Fibroblast of the conjunctiva (primary cell): ENCODE measurements at regions not wholly inside any gene's neighbourhood (a gene's known extent, or its start where the extent isn't known, plus 50 kb on each side); places are given as distances from the start of the nearest gene placed in this dataset.

Source experiments
- DNase-seq: peaks from one replicate; pipeline ENCODE4 v3.0.0-alpha.2; 2010; ENCODE audit warnings: low read depth

DNA sequence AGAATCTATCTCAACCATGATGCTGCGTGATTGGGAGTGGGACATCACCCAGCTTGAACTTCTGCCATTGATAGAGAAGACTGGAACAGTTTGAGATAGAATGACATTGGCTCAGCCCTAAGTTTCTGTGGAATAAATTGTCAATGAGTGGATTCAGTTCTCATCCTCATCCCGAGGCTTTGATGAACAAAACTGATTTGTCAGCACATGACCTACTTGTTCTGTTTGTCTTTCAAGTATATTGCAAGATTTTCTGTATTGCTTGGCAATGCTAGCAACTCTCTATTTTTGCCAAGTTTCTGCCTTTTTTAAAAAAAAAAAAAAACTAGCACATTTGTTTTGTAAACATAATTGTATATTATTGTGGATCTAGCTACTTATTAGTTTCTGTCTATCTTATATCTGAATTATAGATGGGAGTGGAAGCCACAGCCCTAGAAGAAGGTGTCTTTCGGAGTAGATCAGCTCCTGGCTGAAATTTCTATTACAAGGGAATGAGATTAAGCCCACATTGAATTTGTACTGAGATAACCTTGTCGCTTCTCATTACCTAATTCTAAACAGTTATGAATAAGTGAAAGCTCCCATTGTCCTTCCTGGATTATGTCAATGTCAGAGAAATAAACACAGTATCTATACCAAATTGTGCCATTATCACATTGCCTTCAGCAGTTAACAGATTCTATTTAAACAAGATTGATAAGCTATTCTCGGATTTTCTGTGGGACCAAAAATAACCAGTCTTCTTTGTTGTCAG, 166.1 kb downstream of the TNFSF13B start:
- DNase-seq, result no peak

DNA sequence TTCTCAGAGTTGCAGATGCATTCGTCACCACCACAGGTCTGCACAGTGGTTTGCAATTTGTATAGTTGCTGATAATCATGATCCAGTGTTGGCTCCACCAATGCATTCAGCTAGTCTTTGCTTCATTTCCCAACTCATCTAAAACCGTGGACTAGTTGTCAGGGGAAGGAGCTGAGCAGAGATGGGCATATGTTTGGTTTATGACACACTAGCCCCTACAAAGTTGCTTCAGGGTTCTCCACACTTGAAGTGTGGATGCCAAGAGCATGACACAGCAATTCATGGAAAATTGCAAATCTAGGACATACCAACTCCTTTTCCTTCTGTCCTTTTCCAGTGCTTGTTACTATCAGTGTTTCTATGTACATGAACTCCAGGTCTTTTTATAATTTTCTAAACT, 168.0 kb downstream of the TNFSF13B start:
- DNase-seq, result no peak

DNA sequence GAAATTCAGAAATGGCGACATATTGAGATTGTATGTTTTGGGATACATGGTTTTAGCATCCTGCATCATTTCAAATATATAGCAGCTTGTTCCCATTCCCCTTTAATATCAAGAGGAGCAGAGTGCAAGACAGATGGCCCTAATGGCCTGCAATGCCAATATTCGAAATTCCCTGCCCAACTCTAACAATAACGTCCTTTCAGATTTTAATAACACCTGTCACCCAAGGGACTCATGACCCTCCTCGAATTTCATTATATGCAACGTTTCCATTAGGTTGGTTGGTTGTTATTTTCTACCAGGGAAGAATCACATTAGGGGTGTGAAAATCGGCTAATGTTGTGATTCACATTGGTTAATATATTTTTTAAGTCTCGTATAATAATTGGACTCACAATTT, 170.0 kb downstream of the TNFSF13B start:
- DNase-seq, result no peak

DNA sequence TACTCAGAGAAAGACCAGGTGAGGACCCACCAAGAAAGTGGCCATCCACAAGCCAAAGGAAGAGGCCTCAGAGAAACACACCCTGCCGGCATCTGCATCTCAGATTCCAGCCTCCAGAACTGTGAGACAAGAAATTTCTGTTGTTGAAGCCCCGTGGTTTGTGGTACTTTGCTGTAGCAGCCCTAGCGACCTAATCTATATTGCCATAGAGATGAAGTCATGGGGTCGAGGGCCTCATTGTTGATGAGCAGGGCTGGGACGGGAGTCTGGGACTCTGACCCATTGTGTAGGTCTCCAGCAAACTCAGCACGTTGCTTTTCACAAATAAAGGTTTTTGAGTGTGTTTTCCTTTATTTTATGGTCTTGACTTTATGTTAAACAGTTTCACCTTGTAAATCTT, 174.9 kb downstream of the TNFSF13B start:
- DNase-seq, result no peak

DNA sequence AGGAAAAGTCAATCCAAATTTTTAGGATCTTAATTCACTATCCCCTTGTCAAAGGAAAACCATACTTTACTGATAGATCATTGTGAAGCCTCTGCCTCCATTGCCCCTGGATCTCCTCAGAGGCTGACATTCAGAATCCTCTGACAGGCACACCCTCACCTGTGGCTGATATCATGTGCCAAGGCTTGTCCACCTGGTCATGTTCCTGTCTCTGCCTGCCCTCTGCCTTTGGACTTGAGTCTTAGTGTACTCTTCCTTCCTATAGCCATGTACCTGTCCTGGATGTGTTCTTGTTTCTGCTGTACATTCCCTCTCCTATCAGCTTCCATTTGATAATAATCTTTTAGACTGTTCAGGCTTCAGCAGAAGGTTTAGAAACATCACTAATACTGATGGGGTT, 179.4 kb downstream of the TNFSF13B start:
- no peak for DNase-seq

- DNase-seq, result no peak
These were observed 178.3 kb upstream of the MYO16 start for GRCh38 chr13:108451121-108451520.

DNA sequence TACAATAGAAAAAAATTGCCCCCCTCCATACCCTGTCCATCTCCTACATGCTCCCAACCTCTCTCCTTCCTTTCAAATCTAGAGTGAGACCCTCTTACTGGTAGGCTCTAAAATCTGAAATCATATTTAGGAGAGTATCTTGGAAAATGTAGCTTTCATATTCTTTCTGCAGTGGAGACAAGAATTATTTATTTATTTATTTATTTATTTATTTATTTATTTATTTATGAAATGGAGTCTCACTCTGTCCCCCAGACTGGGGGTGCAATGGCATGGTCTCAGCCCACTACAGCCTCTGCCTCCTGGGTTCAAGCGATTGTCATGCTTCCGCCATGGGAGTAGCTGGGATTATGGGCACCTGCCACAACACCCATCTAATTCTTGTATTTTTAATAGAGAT, 174.1 kb upstream of the MYO16 start:
- no peak for DNase-seq

DNA sequence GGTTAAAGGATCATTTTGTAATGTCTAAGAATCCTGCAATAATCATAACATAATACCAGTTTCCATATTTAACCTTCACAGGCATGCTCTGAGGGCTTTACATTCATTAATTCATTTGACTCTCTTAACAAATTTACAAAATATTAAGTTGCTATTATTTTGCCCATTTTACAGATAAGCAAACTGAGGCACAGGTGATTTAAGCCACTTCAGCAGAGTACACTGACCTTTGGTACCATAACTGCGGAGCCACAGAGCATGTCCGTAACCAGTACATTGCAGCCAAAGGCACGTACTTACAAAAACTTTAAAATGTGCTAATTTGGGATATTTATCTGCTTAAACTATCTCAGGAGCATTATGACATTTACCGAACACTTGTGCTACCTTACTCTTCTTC, 169.4 kb upstream of the MYO16 start:
- DNase-seq, result no peak

DNA sequence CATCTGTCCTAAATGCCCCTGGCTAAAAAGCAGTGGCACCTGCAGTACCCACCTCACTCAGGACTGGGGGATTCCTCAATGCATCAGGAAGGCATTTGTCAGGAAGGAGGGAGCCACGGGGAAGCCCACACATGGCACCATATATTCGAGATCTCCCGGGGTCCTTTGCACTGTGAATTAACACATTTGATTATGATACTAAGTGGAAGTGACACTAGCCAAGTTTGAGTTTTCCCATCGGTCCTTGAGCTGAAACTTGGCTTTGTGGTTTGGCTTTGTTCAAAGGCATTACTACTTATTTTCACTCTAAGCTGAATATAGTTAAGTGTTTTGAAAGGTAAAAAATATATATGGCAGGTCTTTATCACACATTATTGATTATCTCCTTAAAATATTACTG, 168.7 kb upstream of the MYO16 start:
- DNase-seq, result no peak

DNA sequence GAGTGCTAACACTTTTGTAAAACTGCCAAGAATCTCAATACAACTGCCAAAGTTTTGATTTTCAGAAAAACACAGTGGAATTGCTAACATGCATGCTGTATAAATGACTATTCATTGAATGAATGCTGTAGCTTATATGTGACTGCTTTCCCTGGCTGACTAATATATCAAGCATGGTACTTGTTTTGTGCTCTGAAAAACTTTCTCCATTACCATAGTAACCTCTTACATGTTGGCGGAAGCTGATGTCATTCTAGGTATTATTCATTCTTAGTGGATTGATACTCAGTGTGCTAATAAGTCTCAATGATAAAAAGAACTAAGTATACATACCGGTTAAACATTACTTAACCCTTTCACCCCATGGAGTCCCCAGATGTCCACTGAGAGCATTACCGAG, 166.1 kb upstream of the MYO16 start:
- peak; percentile 87 for DNase-seq

DNA sequence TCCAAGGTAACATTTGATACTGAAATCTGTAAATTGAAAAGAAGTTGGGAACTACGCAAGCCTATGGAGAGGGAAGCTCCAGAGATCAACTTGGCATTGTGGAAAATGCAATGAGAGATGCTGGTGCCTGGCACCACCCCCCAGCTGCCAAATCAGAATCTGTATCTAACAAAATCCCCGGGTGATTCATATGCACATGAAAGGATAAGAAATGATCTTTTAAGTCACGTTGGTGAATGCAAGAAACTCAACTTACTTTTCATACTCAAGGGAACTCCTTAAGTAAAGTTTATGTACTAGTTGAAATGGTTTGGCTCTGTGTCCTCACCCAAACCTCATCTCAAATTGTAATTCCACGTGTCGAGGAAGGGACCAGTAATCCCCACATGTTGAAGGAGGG, 158.5 kb upstream of the MYO16 start:
- DNase-seq, result no peak

- DNase-seq, result no peak
These were observed 154.2 kb upstream of the MYO16 start for GRCh38 chr13:108475181-108475580.

- no peak for DNase-seq
These were observed 152.0 kb upstream of the MYO16 start for GRCh38 chr13:108477376-108477775.

- no peak for DNase-seq
These were observed 151.2 kb upstream of the MYO16 start for GRCh38 chr13:108478179-108478578.

DNA sequence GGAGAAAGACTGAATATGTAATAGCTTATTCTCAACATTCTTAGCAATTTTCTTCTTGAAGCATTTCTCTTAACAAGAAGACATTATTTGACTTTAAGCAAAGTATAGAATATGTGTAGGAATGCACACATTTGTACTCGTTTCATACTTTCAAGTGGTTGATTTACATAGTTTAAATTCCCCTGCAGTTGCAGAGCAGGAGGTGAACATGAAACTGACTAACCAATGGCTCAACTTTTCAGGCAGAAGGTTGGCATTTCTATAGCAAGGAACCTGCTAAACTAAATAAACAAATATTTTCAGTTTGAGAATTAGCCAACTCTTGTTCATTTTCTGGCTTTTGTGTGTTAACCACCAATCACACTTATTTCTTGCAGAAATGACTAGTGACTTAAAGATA, 145.4 kb upstream of the MYO16 start:
- no peak for DNase-seq

DNA sequence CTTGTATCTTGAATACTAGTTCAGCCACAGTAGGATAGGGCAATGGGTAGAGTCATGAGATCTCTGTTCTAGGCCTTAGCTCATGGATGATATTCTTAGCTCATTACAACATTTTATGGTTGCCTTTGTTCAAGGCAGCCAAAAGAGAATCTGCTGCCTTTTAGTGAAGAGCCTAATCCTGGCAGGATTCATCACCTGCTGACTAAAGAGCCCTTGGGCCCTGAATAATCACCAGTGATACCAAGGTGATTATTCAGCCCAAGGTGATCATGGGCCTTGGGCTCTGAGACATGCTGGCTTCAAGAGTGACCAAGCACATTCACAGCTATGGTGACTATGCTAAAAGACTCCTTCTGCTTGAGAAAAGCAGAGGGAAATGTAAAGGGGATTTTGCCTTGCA, 143.3 kb upstream of the MYO16 start:
- DNase-seq, result no peak

GRCh38 chr13:108494991-108495645, 134.3 kb upstream of the MYO16 start:
- no peak for DNase-seq

- DNase-seq, result no peak
These were observed 133.6 kb upstream of the MYO16 start for GRCh38 chr13:108495646-108496361.

DNA sequence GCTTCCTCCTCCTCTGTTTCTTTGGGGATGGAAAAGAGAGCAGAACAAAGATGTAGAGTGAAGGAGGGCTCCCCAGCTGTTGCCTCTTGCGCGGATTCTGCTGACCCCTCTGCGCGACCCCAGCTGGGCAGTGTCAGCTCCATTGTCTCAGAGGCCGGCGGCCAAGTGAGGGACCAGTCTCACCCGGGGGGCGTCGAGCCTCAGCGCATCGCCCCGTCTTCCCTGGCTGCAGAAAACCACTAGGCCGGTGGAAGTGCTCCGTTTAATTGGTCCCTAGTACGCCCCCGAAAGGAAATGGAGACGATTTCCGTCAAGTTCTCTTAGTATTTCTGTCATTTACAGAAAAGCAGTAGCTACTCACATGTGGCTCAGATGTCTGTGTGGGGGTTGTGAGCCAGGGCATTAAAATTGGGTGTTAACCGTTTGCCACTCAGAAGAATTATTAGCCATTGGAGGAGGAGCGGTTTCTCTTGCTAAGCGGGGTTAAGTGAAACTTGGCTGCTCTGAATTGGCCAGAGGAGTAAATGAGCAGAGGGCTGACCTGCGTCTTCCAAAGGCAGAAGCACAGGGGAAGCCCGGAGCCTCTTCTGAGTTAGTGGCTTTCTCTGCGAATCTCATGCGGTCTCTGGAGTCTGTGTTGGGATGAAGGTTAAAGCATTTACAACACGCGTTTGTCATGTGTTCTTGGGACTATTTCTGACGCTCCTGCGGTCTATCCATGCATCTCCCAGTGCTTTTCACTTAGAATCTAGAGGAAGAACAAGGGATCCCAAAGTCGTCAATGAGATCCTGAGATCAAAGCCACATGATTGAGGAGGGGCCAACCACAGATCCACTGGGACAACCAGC, 132.8 kb upstream of the MYO16 start:
- no peak for DNase-seq

- no peak for DNase-seq
These were observed 128.7 kb upstream of the MYO16 start for GRCh38 chr13:108500711-108501110.

GRCh38 chr13:108508263-108508662, 121.1 kb upstream of the MYO16 start:
- peak; percentile 10 for DNase-seq

- DNase-seq, result no peak
These were observed 103.6 kb upstream of the MYO16 start for GRCh38 chr13:108525827-108526226.
